ENCODE measurements at regions not wholly inside any gene's neighbourhood (a gene's known extent, or its start where the extent isn't known, plus 50 kb on each side); places are given as distances from the start of the nearest gene placed in this dataset.

- no peak for TF ChIP-seq CTCF (IDR thresholded peaks at IDR 0.05; ENCODE audit: insufficient read depth, low read depth, low read length)
- no peak for TF ChIP-seq EZH2 (IDR thresholded peaks at IDR 0.05; ENCODE audit: insufficient read depth, low read length)
Measured at GRCh38 chr22:27224485-27225374, 567.3 kb downstream of the MIAT start.

Measured in astrocyte (in vitro differentiated cells and primary cell).